H54 (cell line): ENCODE measurements at regions not wholly inside any gene's neighbourhood (a gene's known extent, or its start where the extent isn't known, plus 50 kb on each side); places are given as distances from the start of the nearest gene placed in this dataset.
"Not testable (repeated sequence)": the region's sequence is repeated elsewhere in the genome, so short reads cannot be mapped to it uniquely, and the experiment has no call there.

Source experiments
- DNase-seq: peaks from one replicate; pipeline ENCODE4 v3.0.0; 2011; ENCODE audit warnings: low spot score, mixed read lengths; ENCODE audit not compliant: insufficient read length
- FAIRE-seq: peaks from 3 replicates; lab custom pipeline; 2011; peaks lifted over from hg19 to GRCh38; lab: Jason Lieb, UNC
- POLR2A ChIP-seq: IDR thresholded peaks from 2 replicates; pipeline ENCODE4 v1.6.1; 2011; ENCODE audit warnings: low read depth, mild to moderate bottlenecking, low read length

DNA sequence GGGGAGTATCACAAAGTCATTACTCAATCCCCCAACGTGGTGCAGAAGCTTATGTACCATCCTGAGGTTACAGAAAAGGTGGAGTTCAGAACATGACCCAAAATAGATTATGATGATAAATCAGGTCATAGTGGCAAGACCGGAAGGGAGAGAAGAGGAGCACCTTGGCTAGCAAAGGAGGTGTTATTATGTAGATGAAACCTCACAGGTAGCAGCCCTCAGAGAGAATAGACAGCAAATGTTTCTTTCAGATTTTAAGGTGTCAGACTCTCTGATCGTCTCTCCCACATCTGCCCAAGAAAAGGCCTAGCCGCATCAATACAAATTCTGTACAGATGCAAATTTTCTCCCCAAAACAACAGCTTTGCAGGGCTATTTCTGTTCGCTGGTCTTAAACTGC, 88.3 kb upstream of the SEMA3D start:
- DNase-seq, result no peak
- TF ChIP-seq POLR2A, result no peak
- FAIRE-seq, result no peak

DNA sequence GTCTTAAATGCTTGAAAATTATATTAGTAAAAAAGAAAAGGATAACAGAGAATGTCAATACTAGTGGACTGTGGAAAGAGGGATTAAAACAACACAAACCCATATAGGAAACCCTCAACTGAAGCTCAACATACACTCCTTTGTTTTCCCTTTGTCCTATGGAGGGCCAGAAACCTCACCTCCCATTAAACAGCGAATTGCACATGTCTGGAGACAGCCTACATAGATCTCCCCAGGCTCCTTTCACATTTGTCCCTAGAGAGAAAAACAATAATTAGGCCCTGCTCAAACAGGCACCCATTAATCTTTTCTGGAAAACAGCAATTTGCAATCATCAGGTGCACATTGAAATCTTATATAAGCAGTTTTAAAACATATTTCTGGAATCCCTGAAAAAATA, 87.6 kb upstream of the SEMA3D start:
- no peak for TF ChIP-seq POLR2A

DNA sequence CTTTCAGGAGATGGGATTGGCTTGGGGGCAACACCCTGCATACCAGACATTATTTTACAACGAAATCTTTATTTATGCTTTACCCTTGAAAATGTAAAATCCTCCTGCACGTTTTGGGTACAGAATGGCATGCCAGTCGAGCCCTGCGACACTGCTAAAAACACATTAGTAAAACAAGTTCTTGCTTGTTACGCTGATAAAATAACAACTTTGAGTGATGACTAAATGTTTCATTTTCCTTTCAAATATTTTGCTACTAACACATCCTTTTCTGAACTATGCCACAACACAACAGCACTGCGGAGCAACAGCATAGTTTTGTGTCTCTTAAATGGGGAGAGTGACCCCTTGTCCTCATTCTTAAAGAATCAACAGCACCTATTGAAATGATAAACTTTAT, 76.0 kb upstream of the SEMA3D start:
- DNase-seq (no peak), FAIRE-seq (no peak)
- TF ChIP-seq POLR2A, result no peak

More for the DNA sequence above, 87.6 kb upstream of the SEMA3D start:
- no peak for FAIRE-seq
- DNase-seq, result no peak

DNA sequence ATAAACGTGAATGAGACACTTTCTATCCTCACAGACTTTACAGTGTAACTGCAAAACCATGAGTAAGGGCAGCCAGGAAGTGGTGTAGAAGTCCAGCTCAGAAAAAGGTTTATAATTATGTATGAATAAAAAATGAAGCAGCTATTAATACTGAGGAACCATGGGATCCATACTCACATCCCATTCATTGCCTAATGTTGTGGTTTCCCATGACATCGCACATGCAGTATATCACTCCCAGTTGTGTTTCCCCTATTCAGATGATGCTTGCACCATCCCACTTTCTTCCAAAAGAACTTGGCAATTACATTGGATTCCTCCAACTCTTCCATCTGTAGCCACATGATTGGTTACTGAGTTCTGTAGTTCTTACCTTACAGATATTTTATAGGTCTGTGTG, 74.5 kb upstream of the SEMA3D start:
- DNase-seq (no peak), FAIRE-seq (no peak)
- no peak for TF ChIP-seq POLR2A

DNA sequence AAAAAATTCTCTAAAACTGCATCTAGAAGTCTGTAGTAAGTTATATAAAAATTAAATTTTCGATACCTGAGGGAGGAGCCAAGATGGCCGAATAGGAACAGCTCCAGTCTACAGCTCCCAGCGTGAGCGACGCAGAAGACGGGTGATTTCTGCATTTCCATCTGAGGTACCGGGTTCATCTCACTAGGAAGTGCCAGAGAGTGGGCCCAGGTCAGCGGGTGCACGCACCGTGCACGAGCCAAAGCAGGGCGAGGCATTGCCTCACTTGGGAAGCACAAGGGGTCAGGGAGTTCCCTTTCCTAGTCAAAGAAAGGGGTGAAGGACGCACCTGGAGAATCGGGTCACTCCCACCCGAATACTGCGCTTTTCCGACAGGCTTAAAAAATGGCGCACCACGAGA, 62.9 kb upstream of the SEMA3D start:
- not testable (repeated sequence) for FAIRE-seq

DNA sequence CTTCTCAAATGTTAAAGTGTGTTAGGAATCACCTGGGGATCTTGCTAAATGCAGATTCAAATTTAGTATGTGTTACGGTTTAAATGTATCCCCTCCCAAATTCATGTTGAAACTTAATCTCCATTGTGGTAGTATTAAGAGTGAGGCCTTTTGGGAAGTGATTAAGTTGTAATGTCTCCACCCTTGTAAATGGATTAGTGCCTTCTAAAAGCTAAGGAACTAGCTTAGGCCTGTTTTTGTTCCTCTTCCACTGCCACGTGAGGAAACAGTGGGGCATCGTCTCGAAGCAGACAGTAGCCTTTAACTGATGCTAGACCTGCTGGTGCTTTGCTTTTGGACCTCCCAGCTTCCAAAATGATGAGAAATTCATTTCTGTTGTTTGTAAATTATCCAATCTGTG, 52.3 kb upstream of the SEMA3D start:
- no peak for TF ChIP-seq POLR2A
- FAIRE-seq (no peak), DNase-seq (no peak)

More for the DNA sequence above, 62.9 kb upstream of the SEMA3D start:
- not testable (repeated sequence) for DNase-seq

DNA sequence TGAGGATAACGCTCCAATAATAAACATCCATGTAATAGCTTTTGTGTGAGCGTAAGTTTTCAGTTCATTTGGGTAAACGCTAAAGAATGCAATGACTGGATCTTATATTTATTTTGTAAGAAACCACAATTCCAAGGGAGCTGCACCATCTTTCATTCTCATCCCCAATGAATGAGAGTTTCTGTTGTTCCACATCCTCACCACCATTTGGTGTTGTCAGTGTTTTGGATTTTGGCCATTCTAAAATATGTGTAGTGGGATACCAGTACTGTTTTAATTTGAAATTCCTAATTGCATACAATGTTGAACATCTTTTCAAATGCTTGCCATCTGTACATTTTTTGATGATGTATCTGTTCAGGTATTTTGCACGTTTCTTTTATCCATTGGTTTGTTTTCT, 50.9 kb upstream of the SEMA3D start:
- TF ChIP-seq POLR2A, result no peak
- no peak for FAIRE-seq
- no peak for DNase-seq
